ENCODE measurements at regions not wholly inside any gene's neighbourhood (a gene's known extent, or its start where the extent isn't known, plus 50 kb on each side); places are given as distances from the start of the nearest gene placed in this dataset.
"Not testable (repeated sequence)": the region's sequence is repeated elsewhere in the genome, so short reads cannot be mapped to it uniquely, and the experiment has no call there.

DNA sequence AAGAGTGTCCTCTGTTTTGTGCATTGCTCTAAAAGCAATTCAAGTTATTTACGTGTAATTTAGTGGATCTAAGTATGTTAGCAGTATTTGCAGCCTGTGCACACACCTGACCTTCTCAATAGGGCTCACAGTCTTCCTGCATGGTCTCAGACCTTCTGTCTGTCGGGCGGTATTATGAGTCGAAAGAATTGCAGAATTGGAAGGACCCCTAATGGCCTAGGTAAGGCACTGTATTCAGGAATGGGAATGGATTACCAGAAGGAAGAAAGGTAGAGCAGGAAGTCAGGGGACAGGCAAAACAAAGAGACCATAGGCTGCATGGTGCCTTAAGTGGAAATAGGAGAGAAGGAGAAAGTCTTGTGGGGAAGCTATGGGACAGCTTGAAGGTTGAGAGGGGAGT is 341.6 kb downstream of the VRK1 start:
- Histone ChIP-seq H3K79me2 (no peaks in the 10 kb centered on the region), H3K27me3 (peaks cover 3% of the 10 kb centered on the region), H2AFZ (no peak overlapping the region), H3K27ac (no peak overlapping the region), H3K9me2 (replicated peaks; ENCODE audit: insufficient read depth) (no peaks in the 10 kb centered on the region), H4K20me1 (ENCODE audit: insufficient read depth, poor library complexity, severe bottlenecking) (no peaks in the 10 kb centered on the region), H3K9me3 (ENCODE audit: low read depth) (no peaks in the 10 kb centered on the region), H3K4me3 (no peak overlapping the region), H3K4me2 (no peak overlapping the region), H3K4me1 (ENCODE audit: insufficient read depth) (no peaks in the 10 kb centered on the region), H3K36me3 (replicated peaks; ENCODE audit: insufficient read depth, low read depth) (no peaks in the 10 kb centered on the region)
- DNase-seq (ENCODE audit: low spot score), result no peak
- 67% methylated on average over 4 of the region's 4 CpGs for WGBS (ENCODE audit: low lambda C conversion rate, missing lambda C conversion rate)
- TF ChIP-seq, protein P1, sequence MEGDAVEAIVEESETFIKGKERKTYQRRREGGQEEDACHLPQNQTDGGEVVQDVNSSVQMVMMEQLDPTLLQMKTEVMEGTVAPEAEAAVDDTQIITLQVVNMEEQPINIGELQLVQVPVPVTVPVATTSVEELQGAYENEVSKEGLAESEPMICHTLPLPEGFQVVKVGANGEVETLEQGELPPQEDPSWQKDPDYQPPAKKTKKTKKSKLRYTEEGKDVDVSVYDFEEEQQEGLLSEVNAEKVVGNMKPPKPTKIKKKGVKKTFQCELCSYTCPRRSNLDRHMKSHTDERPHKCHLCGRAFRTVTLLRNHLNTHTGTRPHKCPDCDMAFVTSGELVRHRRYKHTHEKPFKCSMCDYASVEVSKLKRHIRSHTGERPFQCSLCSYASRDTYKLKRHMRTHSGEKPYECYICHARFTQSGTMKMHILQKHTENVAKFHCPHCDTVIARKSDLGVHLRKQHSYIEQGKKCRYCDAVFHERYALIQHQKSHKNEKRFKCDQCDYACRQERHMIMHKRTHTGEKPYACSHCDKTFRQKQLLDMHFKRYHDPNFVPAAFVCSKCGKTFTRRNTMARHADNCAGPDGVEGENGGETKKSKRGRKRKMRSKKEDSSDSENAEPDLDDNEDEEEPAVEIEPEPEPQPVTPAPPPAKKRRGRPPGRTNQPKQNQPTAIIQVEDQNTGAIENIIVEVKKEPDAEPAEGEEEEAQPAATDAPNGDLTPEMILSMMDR (IDR thresholded peaks at IDR 0.05; ENCODE audit: poor library complexity), result no peak
- TF ChIP-seq EZH2phosphoT487 (IDR thresholded peaks at IDR 0.05; ENCODE audit: low read depth, severe bottlenecking, unreplicated experiment), result no peak
- TF ChIP-seq EZH2 (IDR thresholded peaks at IDR 0.05; ENCODE audit: borderline replicate concordance), result no peak

DNA sequence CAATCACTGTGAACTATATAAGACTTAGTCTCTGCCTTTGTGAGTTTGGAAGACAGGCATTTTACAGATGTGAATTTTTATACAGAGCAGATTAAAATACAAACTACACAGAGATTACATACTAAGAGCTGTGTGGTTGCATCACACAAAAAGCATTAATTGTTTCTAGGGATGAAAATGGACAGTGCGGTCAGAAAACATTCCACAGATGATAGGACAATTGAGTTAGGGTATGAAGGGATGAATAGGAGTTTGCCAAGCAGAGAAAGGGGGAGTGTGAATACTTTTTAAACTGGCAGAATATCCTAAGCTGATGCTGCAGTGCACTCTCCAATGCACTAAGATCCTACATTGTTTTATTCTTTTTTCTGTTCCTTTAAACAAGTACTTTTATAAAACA is 345.8 kb downstream of the VRK1 start:
- Histone ChIP-seq H4K20me1 (ENCODE audit: insufficient read depth, poor library complexity, severe bottlenecking) (no peaks in the 10 kb centered on the region), H3K4me1 (ENCODE audit: insufficient read depth) (no peaks in the 10 kb centered on the region), H3K27ac (no peak overlapping the region), H3K9me3 (ENCODE audit: low read depth) (no peaks in the 10 kb centered on the region), H3K9me2 (replicated peaks; ENCODE audit: insufficient read depth) (no peaks in the 10 kb centered on the region), H2AFZ (no peak overlapping the region), H3K27me3 (peaks cover 3% of the 10 kb centered on the region), H3K4me2 (no peak overlapping the region), H3K4me3 (no peak overlapping the region), H3K79me2 (no peaks in the 10 kb centered on the region), H3K36me3 (replicated peaks; ENCODE audit: insufficient read depth, low read depth) (no peaks in the 10 kb centered on the region)
- TF ChIP-seq, protein P1 (IDR thresholded peaks at IDR 0.05; ENCODE audit: poor library complexity), result no peak
- TF ChIP-seq EZH2phosphoT487 (IDR thresholded peaks at IDR 0.05; ENCODE audit: low read depth, severe bottlenecking, unreplicated experiment) (no peak), EZH2 (IDR thresholded peaks at IDR 0.05; ENCODE audit: borderline replicate concordance) (no peak)
- WGBS (ENCODE audit: low lambda C conversion rate, missing lambda C conversion rate), result 83% methylated on average over 1 of the region's 1 CpG
- DNase-seq (ENCODE audit: low spot score), result no peak

DNA sequence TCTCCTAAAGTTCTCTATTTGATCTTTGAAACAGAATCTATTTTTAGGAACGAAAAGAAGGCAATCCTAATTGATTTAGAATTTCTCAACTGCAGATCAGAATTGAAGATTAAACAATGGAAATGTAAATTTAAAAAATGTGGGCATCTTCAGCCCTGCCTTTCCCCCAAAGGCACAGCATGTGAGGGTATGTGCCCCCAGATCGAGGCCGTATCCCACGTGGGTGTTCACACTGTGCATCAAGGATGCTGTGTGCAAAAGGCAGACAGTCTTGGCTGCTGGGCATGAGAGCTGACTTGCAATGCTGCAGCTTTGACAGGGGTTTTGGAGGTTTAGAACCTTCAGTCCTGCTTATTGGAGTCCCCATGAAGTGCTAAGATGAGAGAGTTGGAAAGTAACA is 346.3 kb downstream of the VRK1 start:
- H3K27ac ChIP-seq, result no peak overlapping the region
- H4K20me1 ChIP-seq (ENCODE audit: insufficient read depth, poor library complexity, severe bottlenecking), result no peaks in the 10 kb centered on the region
- no peak overlapping the region for H2AFZ ChIP-seq
- H3K9me3 ChIP-seq (ENCODE audit: low read depth), result no peaks in the 10 kb centered on the region
- no peaks in the 10 kb centered on the region for H3K4me1 ChIP-seq (ENCODE audit: insufficient read depth)
- no peak overlapping the region for H3K4me3 ChIP-seq
- DNase-seq (ENCODE audit: low spot score), result no peak
- H3K9me2 ChIP-seq (replicated peaks; ENCODE audit: insufficient read depth), result no peaks in the 10 kb centered on the region
- TF ChIP-seq EZH2phosphoT487 (IDR thresholded peaks at IDR 0.05; ENCODE audit: low read depth, severe bottlenecking, unreplicated experiment) (no peak), EZH2 (IDR thresholded peaks at IDR 0.05; ENCODE audit: borderline replicate concordance) (no peak)
- TF ChIP-seq, protein P1 (IDR thresholded peaks at IDR 0.05; ENCODE audit: poor library complexity), result no peak
- 83% methylated on average over 4 of the region's 4 CpGs for WGBS (ENCODE audit: low lambda C conversion rate, missing lambda C conversion rate)
- no peaks in the 10 kb centered on the region for H3K36me3 ChIP-seq (replicated peaks; ENCODE audit: insufficient read depth, low read depth)
- no peak overlapping the region for H3K4me2 ChIP-seq
- H3K27me3 ChIP-seq, result peaks cover 3% of the 10 kb centered on the region
- no peaks in the 10 kb centered on the region for H3K79me2 ChIP-seq

DNA sequence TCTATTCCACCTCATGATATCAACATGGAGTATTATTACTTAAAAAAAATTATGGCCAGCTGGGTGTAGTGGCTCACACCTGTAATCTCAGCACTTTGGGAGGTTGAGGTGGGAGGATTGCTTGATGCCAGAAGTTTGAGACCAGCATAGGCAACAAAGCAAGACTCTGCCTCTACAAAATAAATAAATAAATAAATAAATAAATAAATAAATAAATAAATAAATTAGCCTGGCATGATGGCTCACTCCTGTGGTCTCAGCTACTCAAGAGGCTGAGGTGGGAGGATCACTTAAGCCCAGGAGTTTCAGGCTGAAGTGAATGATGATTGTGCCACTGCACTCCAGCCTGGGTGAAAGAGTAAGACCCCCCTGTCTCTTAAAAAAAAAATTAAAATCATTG is 350.8 kb downstream of the VRK1 start:
- H2AFZ ChIP-seq; H3K9me3 ChIP-seq (ENCODE audit: low read depth); H3K4me1 ChIP-seq (ENCODE audit: insufficient read depth); H3K79me2 ChIP-seq; H3K36me3 ChIP-seq (replicated peaks; ENCODE audit: insufficient read depth, low read depth); DNase-seq (ENCODE audit: low spot score); H3K27ac ChIP-seq; H3K9me2 ChIP-seq (replicated peaks; ENCODE audit: insufficient read depth); H3K4me3 ChIP-seq; H3K4me2 ChIP-seq; H4K20me1 ChIP-seq (ENCODE audit: insufficient read depth, poor library complexity, severe bottlenecking); H3K27me3 ChIP-seq: not testable (repeated sequence)
